Mononuclear cell (primary cell): ENCODE measurements at regions not wholly inside any gene's neighbourhood (a gene's known extent, or its start where the extent isn't known, plus 50 kb on each side); places are given as distances from the start of the nearest gene placed in this dataset.

ENCODE experiments used
- H3K27me3 ChIP-seq: 2 replicates; pipeline ENCODE4 v1.6.0; 2011; ENCODE audit warnings: low read length, control low read depth; ENCODE audit not compliant: insufficient read depth
- H3K4me1 ChIP-seq: 2 replicates; pipeline ENCODE4 v1.5.1; 2011; ENCODE audit warnings: mild to moderate bottlenecking, low read length, control low read depth; ENCODE audit not compliant: insufficient read depth
- H3K4me3 ChIP-seq: 2 replicates; pipeline ENCODE4 v1.5.1; 2011; ENCODE audit warnings: mild to moderate bottlenecking, low read length, moderate library complexity
- H3K9me3 ChIP-seq: 2 replicates; pipeline ENCODE4 v1.5.1; 2011; ENCODE audit warnings: low read depth, mild to moderate bottlenecking, control low read depth, low read length

DNA sequence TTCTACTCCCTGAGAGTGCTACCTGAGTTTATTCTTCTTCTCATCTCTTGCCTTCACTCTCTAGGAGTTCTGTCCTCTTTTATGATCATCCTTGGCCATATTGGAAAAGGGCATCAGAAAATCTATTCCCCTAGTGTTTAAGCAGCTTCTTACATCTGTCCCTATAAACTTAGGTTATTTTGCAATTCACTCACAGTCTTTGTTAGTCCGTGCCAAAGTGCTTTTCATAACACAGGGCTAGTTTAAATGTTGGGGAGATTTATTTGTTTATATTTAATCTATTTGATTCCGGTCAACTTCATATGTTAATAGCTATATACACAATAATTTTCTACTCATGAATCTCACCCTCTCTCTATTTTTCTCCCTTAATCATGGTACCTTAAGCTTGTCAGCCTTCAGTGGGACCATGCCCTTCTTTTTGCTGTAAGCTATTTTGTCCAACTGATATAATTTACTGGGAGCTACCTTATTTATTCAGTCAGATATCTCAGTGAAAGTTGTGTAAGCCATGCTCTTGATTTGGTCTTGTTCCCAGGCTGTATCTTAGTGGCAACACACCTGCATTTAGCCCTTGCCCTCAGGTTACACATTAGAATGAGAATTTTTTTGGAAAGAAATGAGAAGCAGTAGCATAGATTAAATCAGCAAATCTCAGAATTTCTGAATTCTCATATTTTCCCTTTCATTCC, 106.3 kb upstream of the SMYD2 start:
- peaks cover 7% of the 10 kb centered on the region for H3K27me3 ChIP-seq
- no peaks in the 10 kb centered on the region for H3K4me1 ChIP-seq

GRCh38 chr1:214178102-214178501, 102.9 kb upstream of the SMYD2 start:
- H3K27me3 ChIP-seq: peaks cover 4% of the 10 kb centered on the region
- no peaks in the 10 kb centered on the region for H3K9me3 ChIP-seq
- H3K4me1 ChIP-seq: no peaks in the 10 kb centered on the region
- no peak overlapping the region for H3K4me3 ChIP-seq

More for the DNA sequence above, 106.3 kb upstream of the SMYD2 start:
- Histone ChIP-seq H3K9me3 (no peaks in the 10 kb centered on the region), H3K4me3 (no peak overlapping the region)

- no peaks in the 10 kb centered on the region for H3K4me1 ChIP-seq
- H3K9me3 ChIP-seq: no peaks in the 10 kb centered on the region
- H3K4me3 ChIP-seq: no peak overlapping the region
- H3K27me3 ChIP-seq: peaks cover 53% of the 10 kb centered on the region
Measured at GRCh38 chr1:214184992-214185391, 96.0 kb upstream of the SMYD2 start.

- Histone ChIP-seq H3K27me3 (peaks cover 55% of the 10 kb centered on the region), H3K9me3 (no peaks in the 10 kb centered on the region), H3K4me1 (no peaks in the 10 kb centered on the region), H3K4me3 (no peak overlapping the region)
Measured at GRCh38 chr1:214186103-214186824, 94.7 kb upstream of the SMYD2 start.

- Histone ChIP-seq H3K4me3 (no peak overlapping the region), H3K27me3 (peaks cover 55% of the 10 kb centered on the region), H3K4me1 (no peaks in the 10 kb centered on the region), H3K9me3 (no peaks in the 10 kb centered on the region)
Measured at GRCh38 chr1:214187121-214187900, 93.6 kb upstream of the SMYD2 start.

GRCh38 chr1:214187933-214188332, 93.0 kb upstream of the SMYD2 start:
- no peaks in the 10 kb centered on the region for H3K9me3 ChIP-seq
- no peaks in the 10 kb centered on the region for H3K4me1 ChIP-seq
- no peak overlapping the region for H3K4me3 ChIP-seq
- H3K27me3 ChIP-seq: peaks cover 55% of the 10 kb centered on the region

DNA sequence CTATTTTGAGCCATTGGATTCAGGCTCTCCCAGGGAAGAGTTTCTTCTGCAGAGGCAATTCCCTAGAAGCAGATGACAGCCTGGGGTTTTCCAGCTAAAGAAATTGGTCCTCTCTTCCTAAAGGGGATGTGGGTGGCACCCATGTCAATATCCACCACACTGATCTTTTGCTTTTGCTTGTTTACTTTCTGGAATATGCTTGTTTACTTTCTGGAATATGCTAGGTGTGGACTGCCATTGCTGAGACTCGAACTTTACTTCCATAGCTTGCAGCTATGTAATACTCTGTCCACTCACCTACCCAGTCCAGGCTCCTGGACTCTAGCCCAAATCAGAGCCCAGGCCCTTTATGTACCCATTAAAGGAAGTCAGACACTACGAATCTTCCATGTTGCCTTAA, 92.1 kb upstream of the SMYD2 start:
- Histone ChIP-seq H3K27me3 (peaks cover 55% of the 10 kb centered on the region), H3K4me1 (no peaks in the 10 kb centered on the region), H3K4me3 (no peak overlapping the region), H3K9me3 (no peaks in the 10 kb centered on the region)

DNA sequence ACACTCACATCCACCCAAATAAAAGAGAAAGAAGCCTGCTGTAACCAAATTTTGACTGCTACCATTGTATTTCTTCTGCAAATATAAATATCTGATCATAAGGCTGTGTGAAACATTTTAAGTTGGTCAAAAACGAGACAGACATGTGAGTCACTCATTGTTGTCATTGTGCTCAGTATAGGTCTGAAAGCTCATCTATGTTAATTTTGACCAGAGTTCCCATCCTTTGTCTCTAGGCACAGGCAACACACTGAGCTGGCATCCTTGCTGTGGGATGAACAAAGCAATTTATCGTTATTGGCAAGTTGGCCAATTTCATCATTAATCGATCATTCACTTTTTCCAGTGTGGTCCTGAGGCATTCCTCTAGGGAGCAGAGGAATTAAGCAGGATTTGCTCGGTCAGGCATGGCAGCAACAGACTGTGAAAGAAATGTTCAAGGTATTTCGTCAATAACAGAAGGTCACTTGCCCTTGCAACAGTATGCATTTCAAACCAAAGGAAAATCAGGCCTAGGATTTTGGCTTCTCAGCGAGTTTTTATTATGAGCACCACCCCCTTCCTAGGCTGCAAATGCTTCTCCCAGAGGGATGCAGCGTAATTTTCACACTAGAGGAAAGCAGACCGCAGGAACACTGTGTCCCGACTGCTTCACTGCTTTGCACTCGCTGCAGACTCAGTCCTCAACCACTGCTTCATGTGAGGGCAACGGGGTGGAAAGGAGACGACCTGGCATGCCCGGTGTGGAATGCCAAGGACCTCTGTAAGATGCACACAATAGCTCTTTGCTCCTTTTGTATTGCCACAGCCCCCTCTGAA, 87.9 kb upstream of the SMYD2 start:
- H3K27me3 ChIP-seq: peaks cover 26% of the 10 kb centered on the region
- no peak overlapping the region for H3K4me3 ChIP-seq
- no peaks in the 10 kb centered on the region for H3K4me1 ChIP-seq
- H3K9me3 ChIP-seq: no peaks in the 10 kb centered on the region

- Histone ChIP-seq H3K27me3 (peaks cover 19% of the 10 kb centered on the region), H3K4me3 (no peak overlapping the region), H3K9me3 (no peaks in the 10 kb centered on the region), H3K4me1 (no peaks in the 10 kb centered on the region)
Measured at GRCh38 chr1:214193691-214194090, 87.3 kb upstream of the SMYD2 start.

GRCh38 chr1:214198571-214198970, 82.4 kb upstream of the SMYD2 start:
- Histone ChIP-seq H3K4me1 (no peaks in the 10 kb centered on the region), H3K27me3 (peaks cover 3% of the 10 kb centered on the region), H3K9me3 (no peaks in the 10 kb centered on the region), H3K4me3 (no peak overlapping the region)

DNA sequence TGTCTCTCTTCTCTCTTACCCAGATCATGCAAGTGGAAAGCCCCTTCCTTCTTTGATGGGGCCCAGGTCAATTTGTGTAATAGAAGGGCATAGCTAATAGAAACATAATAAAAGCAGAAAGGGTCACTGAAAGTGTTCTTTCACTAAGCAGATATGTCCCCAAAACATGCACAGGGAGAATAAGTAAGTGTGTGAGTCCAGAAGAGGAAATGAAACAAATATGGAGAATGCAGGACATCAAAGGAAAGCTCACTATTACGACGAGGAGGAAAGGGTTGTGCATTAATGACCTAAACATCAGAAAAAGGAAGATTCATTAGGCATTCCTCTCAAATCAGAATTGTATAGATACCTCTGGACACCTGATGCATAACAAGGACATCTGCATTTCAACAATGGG, 81.4 kb upstream of the SMYD2 start:
- H3K9me3 ChIP-seq: no peaks in the 10 kb centered on the region
- H3K4me3 ChIP-seq: no peak overlapping the region
- H3K27me3 ChIP-seq: peaks cover 3% of the 10 kb centered on the region
- no peaks in the 10 kb centered on the region for H3K4me1 ChIP-seq

DNA sequence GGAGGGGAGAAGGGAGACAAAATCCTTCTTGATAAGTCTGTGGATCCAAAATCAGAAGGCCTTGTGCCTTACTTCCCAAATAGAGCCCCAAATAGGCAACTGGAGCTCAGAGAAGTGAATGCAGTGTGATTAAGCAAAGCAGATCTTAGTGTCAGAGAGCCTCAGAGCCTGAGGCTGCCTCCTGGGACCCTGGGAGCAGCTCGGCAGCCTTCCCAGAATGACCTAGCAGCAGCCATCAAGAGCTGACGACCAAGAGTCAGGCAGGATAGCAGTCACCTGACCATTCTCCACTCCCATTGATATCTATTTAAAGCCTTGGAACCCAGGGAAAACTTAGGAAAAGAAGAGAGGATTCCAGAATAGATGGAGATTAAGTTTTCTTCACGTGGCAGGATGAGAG, 78.0 kb upstream of the SMYD2 start:
- peaks cover 3% of the 10 kb centered on the region for H3K27me3 ChIP-seq
- H3K4me3 ChIP-seq: no peak overlapping the region
- H3K4me1 ChIP-seq: no peaks in the 10 kb centered on the region
- H3K9me3 ChIP-seq: no peaks in the 10 kb centered on the region

- H3K27me3 ChIP-seq: peaks cover 3% of the 10 kb centered on the region
- no peak overlapping the region for H3K4me3 ChIP-seq
- no peaks in the 10 kb centered on the region for H3K4me1 ChIP-seq
- no peaks in the 10 kb centered on the region for H3K9me3 ChIP-seq
Measured at GRCh38 chr1:214205053-214205452, 75.9 kb upstream of the SMYD2 start.

GRCh38 chr1:214208460-214208859, 72.5 kb upstream of the SMYD2 start:
- Histone ChIP-seq H3K27me3 (peaks cover 3% of the 10 kb centered on the region), H3K4me3 (no peak overlapping the region), H3K9me3 (no peaks in the 10 kb centered on the region), H3K4me1 (no peaks in the 10 kb centered on the region)
